ENCODE measurements at regions not wholly inside any gene's neighbourhood (a gene's known extent, or its start where the extent isn't known, plus 50 kb on each side); places are given as distances from the start of the nearest gene placed in this dataset.

GRCh38 chr16:26747760-26748159 is 319.0 kb upstream of the C16orf82 start:
- TF ChIP-seq CTCF (conservative IDR thresholded peaks at IDR 0.05; ENCODE audit: low read length) (no peak), EZH2phosphoT487 (IDR thresholded peaks at IDR 0.05; ENCODE audit: borderline replicate concordance, low read depth, low read length) (no peak)
